Skeletal muscle satellite cell (primary cell): ENCODE measurements at regions not wholly inside any gene's neighbourhood (a gene's known extent, or its start where the extent isn't known, plus 50 kb on each side); places are given as distances from the start of the nearest gene placed in this dataset.

Experiments
- H3K27me3 ChIP-seq: 2 replicates; pipeline ENCODE4 v1.7.0; 2013; ENCODE audit warnings: low read length; ENCODE audit not compliant: control insufficient read depth, insufficient read depth
- H3K36me3 ChIP-seq: 2 replicates; pipeline ENCODE4 v1.7.0; 2013; ENCODE audit warnings: mild to moderate bottlenecking, control low read depth, low read length; ENCODE audit not compliant: insufficient read depth
- H3K4me1 ChIP-seq: 2 replicates; pipeline ENCODE4 v1.7.0; 2013; ENCODE audit warnings: low read length; ENCODE audit not compliant: control insufficient read depth, insufficient read depth
- H3K4me2 ChIP-seq: 2 replicates; pipeline ENCODE4 v1.7.0; 2013; ENCODE audit warnings: mild to moderate bottlenecking, low read length
- H3K4me3 ChIP-seq: 2 replicates; pipeline ENCODE4 v1.7.0; 2013; ENCODE audit warnings: low read length
- H3K9ac ChIP-seq: 2 replicates; pipeline ENCODE4 v1.7.0; 2013; ENCODE audit warnings: mild to moderate bottlenecking, low read depth, low read length, moderate library complexity
- H3K9me3 ChIP-seq: replicated peaks from 2 replicates; pipeline ENCODE4 v1.7.0; 2013; ENCODE audit warnings: mild to moderate bottlenecking, control low read depth, low read length

- Histone ChIP-seq H3K27me3 (no peaks in the 10 kb centered on the region), H3K36me3 (no peaks in the 10 kb centered on the region), H3K4me1 (peaks cover 5% of the 10 kb centered on the region), H3K4me3 (no peak overlapping the region), H3K9me3 (no peaks in the 10 kb centered on the region), H3K4me2 (no peak overlapping the region), H3K9ac (peak overlapping the region; percentile 12)
Measured at GRCh38 chr2:213202011-213202410, 50.6 kb upstream of the IKZF2 start.

- H3K36me3 ChIP-seq, result no peaks in the 10 kb centered on the region
- no peak overlapping the region for H3K9ac ChIP-seq
- no peak overlapping the region for H3K4me2 ChIP-seq
- no peaks in the 10 kb centered on the region for H3K27me3 ChIP-seq
- H3K9me3 ChIP-seq, result no peaks in the 10 kb centered on the region
- H3K4me1 ChIP-seq, result peaks cover 5% of the 10 kb centered on the region
- no peak overlapping the region for H3K4me3 ChIP-seq
Measured at GRCh38 chr2:213205944-213206343, 54.5 kb upstream of the IKZF2 start.

GRCh38 chr2:213213186-213213585 lies 61.8 kb upstream of the IKZF2 start:
- H3K9ac ChIP-seq, result no peak overlapping the region
- H3K9me3 ChIP-seq, result no peaks in the 10 kb centered on the region
- H3K4me3 ChIP-seq, result no peak overlapping the region
- no peak overlapping the region for H3K4me2 ChIP-seq
- H3K4me1 ChIP-seq, result peaks cover 37% of the 10 kb centered on the region
- H3K27me3 ChIP-seq, result no peaks in the 10 kb centered on the region
- no peaks in the 10 kb centered on the region for H3K36me3 ChIP-seq

- no peaks in the 10 kb centered on the region for H3K27me3 ChIP-seq
- H3K36me3 ChIP-seq, result no peaks in the 10 kb centered on the region
- H3K4me1 ChIP-seq, result peaks cover 42% of the 10 kb centered on the region
- H3K9ac ChIP-seq, result no peak overlapping the region
- no peak overlapping the region for H3K4me3 ChIP-seq
- no peak overlapping the region for H3K4me2 ChIP-seq
- H3K9me3 ChIP-seq, result no peaks in the 10 kb centered on the region
Measured at GRCh38 chr2:213214209-213214608, 62.8 kb upstream of the IKZF2 start.

- Histone ChIP-seq H3K36me3 (no peaks in the 10 kb centered on the region), H3K27me3 (no peaks in the 10 kb centered on the region), H3K9me3 (no peaks in the 10 kb centered on the region), H3K4me1 (peaks cover 57% of the 10 kb centered on the region), H3K9ac (peak overlapping the region; percentile 77), H3K4me2 (peak overlapping the region; percentile 48), H3K4me3 (no peak overlapping the region)
Measured at GRCh38 chr2:213216461-213216860, 65.0 kb upstream of the IKZF2 start.

GRCh38 chr2:213219816-213220215 lies 64.4 kb upstream of the SPAG16 start:
- Histone ChIP-seq H3K36me3 (no peaks in the 10 kb centered on the region), H3K9me3 (no peaks in the 10 kb centered on the region), H3K4me3 (no peak overlapping the region), H3K4me1 (peaks cover 47% of the 10 kb centered on the region), H3K27me3 (no peaks in the 10 kb centered on the region), H3K9ac (peak overlapping the region; percentile 0), H3K4me2 (no peak overlapping the region)

- H3K36me3 ChIP-seq, result no peaks in the 10 kb centered on the region
- H3K27me3 ChIP-seq, result no peaks in the 10 kb centered on the region
- no peak overlapping the region for H3K4me2 ChIP-seq
- H3K9ac ChIP-seq, result no peak overlapping the region
- no peak overlapping the region for H3K4me3 ChIP-seq
- no peaks in the 10 kb centered on the region for H3K9me3 ChIP-seq
- H3K4me1 ChIP-seq, result peaks cover 37% of the 10 kb centered on the region
Measured at GRCh38 chr2:213220967-213221603, 63.2 kb upstream of the SPAG16 start.

GRCh38 chr2:213221957-213222356 lies 62.3 kb upstream of the SPAG16 start:
- no peak overlapping the region for H3K4me2 ChIP-seq
- H3K36me3 ChIP-seq, result no peaks in the 10 kb centered on the region
- no peaks in the 10 kb centered on the region for H3K27me3 ChIP-seq
- H3K4me1 ChIP-seq, result peaks cover 32% of the 10 kb centered on the region
- no peaks in the 10 kb centered on the region for H3K9me3 ChIP-seq
- H3K4me3 ChIP-seq, result no peak overlapping the region
- no peak overlapping the region for H3K9ac ChIP-seq

- no peaks in the 10 kb centered on the region for H3K27me3 ChIP-seq
- peaks cover 15% of the 10 kb centered on the region for H3K4me1 ChIP-seq
- H3K9ac ChIP-seq, result no peak overlapping the region
- H3K4me2 ChIP-seq, result no peak overlapping the region
- no peaks in the 10 kb centered on the region for H3K9me3 ChIP-seq
- H3K4me3 ChIP-seq, result no peak overlapping the region
- no peaks in the 10 kb centered on the region for H3K36me3 ChIP-seq
Measured at GRCh38 chr2:213224366-213224765, 59.9 kb upstream of the SPAG16 start.

GRCh38 chr2:213225866-213226265 lies 58.4 kb upstream of the SPAG16 start:
- no peak overlapping the region for H3K9ac ChIP-seq
- H3K27me3 ChIP-seq, result no peaks in the 10 kb centered on the region

GRCh38 chr2:213227458-213227857 lies 56.8 kb upstream of the SPAG16 start:
- Histone ChIP-seq H3K27me3 (no peaks in the 10 kb centered on the region), H3K4me1 (peaks cover 14% of the 10 kb centered on the region), H3K4me3 (no peak overlapping the region)

More at GRCh38 chr2:213225866-213226265, 58.4 kb upstream of the SPAG16 start:
- no peak overlapping the region for H3K4me3 ChIP-seq
- H3K9me3 ChIP-seq, result no peaks in the 10 kb centered on the region
- no peak overlapping the region for H3K4me2 ChIP-seq
- no peaks in the 10 kb centered on the region for H3K36me3 ChIP-seq
- peaks cover 14% of the 10 kb centered on the region for H3K4me1 ChIP-seq

GRCh38 chr2:213228638-213229037 lies 55.6 kb upstream of the SPAG16 start:
- Histone ChIP-seq H3K9me3 (no peaks in the 10 kb centered on the region), H3K27me3 (no peaks in the 10 kb centered on the region), H3K36me3 (no peaks in the 10 kb centered on the region), H3K4me2 (no peak overlapping the region), H3K9ac (no peak overlapping the region), H3K4me3 (no peak overlapping the region), H3K4me1 (peaks cover 22% of the 10 kb centered on the region)

More at GRCh38 chr2:213227458-213227857, 56.8 kb upstream of the SPAG16 start:
- Histone ChIP-seq H3K36me3 (no peaks in the 10 kb centered on the region), H3K4me2 (no peak overlapping the region), H3K9ac (no peak overlapping the region), H3K9me3 (no peaks in the 10 kb centered on the region)
